ENCODE measurements at regions not wholly inside any gene's neighbourhood (a gene's known extent, or its start where the extent isn't known, plus 50 kb on each side); places are given as distances from the start of the nearest gene placed in this dataset.

- DNase-seq (ENCODE audit: low read depth, low spot score) = no peak
- ChIA-PET CTCF (no interaction called here), POLR2A (no interaction called here)
- no peak overlapping the region for H3K4me3 ChIP-seq (ENCODE audit: low read depth, low read length)
- no peak for TF ChIP-seq CTCF (IDR thresholded peaks at IDR 0.05; ENCODE audit: insufficient read depth, low read length, missing control alignments)
Measured at GRCh38 chr5:135694906-135695305, 116.1 kb upstream of the CXCL14 start.

- no peak for DNase-seq (ENCODE audit: low read depth, low spot score)
- H3K4me3 ChIP-seq (ENCODE audit: low read depth, low read length) = no peak overlapping the region
- CTCF ChIA-PET = no interaction called here
- POLR2A ChIA-PET = no interaction called here
- TF ChIP-seq CTCF (IDR thresholded peaks at IDR 0.05; ENCODE audit: insufficient read depth, low read length, missing control alignments) = no peak
Measured at GRCh38 chr5:135694012-135694411, 115.2 kb upstream of the CXCL14 start.

- ChIA-PET CTCF (no interaction called here), POLR2A (no interaction called here)
- H3K4me3 ChIP-seq (ENCODE audit: low read depth, low read length) = no peak overlapping the region
- no peak for TF ChIP-seq CTCF (IDR thresholded peaks at IDR 0.05; ENCODE audit: insufficient read depth, low read length, missing control alignments)
- DNase-seq (ENCODE audit: low read depth, low spot score) = no peak
Measured at GRCh38 chr5:135693371-135693955, 114.7 kb upstream of the CXCL14 start.

- no peak for DNase-seq (ENCODE audit: low read depth, low spot score)
- no peak for TF ChIP-seq CTCF (IDR thresholded peaks at IDR 0.05; ENCODE audit: insufficient read depth, low read length, missing control alignments)
- ChIA-PET POLR2A (no interaction called here), CTCF (no interaction called here)
- H3K4me3 ChIP-seq (ENCODE audit: low read depth, low read length) = no peak overlapping the region
Measured at GRCh38 chr5:135691044-135691443, 112.3 kb upstream of the CXCL14 start.

- no peak overlapping the region for H3K4me3 ChIP-seq (ENCODE audit: low read depth, low read length)
- no peak for TF ChIP-seq CTCF (IDR thresholded peaks at IDR 0.05; ENCODE audit: insufficient read depth, low read length, missing control alignments)
- ChIA-PET POLR2A (no interaction called here), CTCF (no interaction called here)
- no peak for DNase-seq (ENCODE audit: low read depth, low spot score)
Measured at GRCh38 chr5:135690466-135690865, 111.7 kb upstream of the CXCL14 start.

- DNase-seq (ENCODE audit: low read depth, low spot score) = no peak
- CTCF ChIA-PET = no interaction called here
- no peak for TF ChIP-seq CTCF (IDR thresholded peaks at IDR 0.05; ENCODE audit: insufficient read depth, low read length, missing control alignments)
- POLR2A ChIA-PET = no interaction called here
- H3K4me3 ChIP-seq (ENCODE audit: low read depth, low read length) = no peak overlapping the region
Measured at GRCh38 chr5:135689506-135689905, 110.7 kb upstream of the CXCL14 start.
